SK-N-SH (cell line): ENCODE measurements at regions not wholly inside any gene's neighbourhood (a gene's known extent, or its start where the extent isn't known, plus 50 kb on each side); places are given as distances from the start of the nearest gene placed in this dataset.

Experiments used
- CTCF ChIA-PET: fragments of 300-600, 350-600 bp; formaldehyde crosslinking; extraction: SDS; loops from one replicate; lab custom pipeline; 2021; lab: Yijun Ruan, JAX
- POLR2A ChIA-PET: fragments of 350-600 bp; sonication (Branson Sonifier 250); formaldehyde crosslinking; extraction: SDS; loops from one replicate; lab custom pipeline; 2020; ENCODE audit warnings: antibody characterized with exemption, inconsistent platforms; lab: Yijun Ruan, JAX
- DNase-seq: peaks from one replicate; pipeline ENCODE4 v3.0.0; 2012
- H2AFZ ChIP-seq: fragments of 200-600 bp; sonication (generic); 2 replicates; pipeline ENCODE4 v1.8.1; 2016; ENCODE audit warnings: antibody characterized with exemption, mild to moderate bottlenecking, low read depth
- H3F3A ChIP-seq: fragments of 200-600 bp; sonication (generic); replicated peaks from 2 replicates; pipeline ENCODE3; 2016; ENCODE audit warnings: antibody characterized with exemption, mild to moderate bottlenecking; ENCODE audit not compliant: insufficient read depth
- H3K27ac ChIP-seq, 2 experiments: fragments of 200-500 bp in 1 of 2; fragments of 200-600 bp in 1 of 2; sonication (Bioruptor generic) in 1 of 2; sonication (generic), shearing (Covaris generic) in 1 of 2; 2 replicates each; pipeline versions ENCODE4 v1.5.1 to v1.6.1; 2014 to 2016; ENCODE audit warnings: low read depth in 2 of 2, inconsistent platforms in 1 of 2, low read length in 1 of 2, mild to moderate bottlenecking in 1 of 2, mixed read lengths in 1 of 2
- H3K27me3 ChIP-seq: fragments of 200-600 bp; sonication (generic), shearing (Covaris generic); 2 replicates; pipeline ENCODE4 v1.6.1; 2016; ENCODE audit warnings: mixed run types; ENCODE audit not compliant: insufficient read depth
- H3K36me3 ChIP-seq, 2 experiments: fragments of 200-500 bp in 1 of 2; fragments of 200-600 bp in 1 of 2; sonication (Bioruptor generic) in 1 of 2; sonication (generic) in 1 of 2; replicated peaks in 1 of 2; 2 replicates each; pipeline versions ENCODE3 to v1.5.1; 2014 to 2016; ENCODE audit warnings: low read length in 1 of 2, mild to moderate bottlenecking in 1 of 2; ENCODE audit not compliant: insufficient read depth in 2 of 2, control insufficient read depth in 1 of 2
- H3K4me1 ChIP-seq, 2 experiments: fragments of 200-500 bp in 1 of 2; fragments of 200-600 bp in 1 of 2; sonication (Bioruptor generic) in 1 of 2; sonication (generic), shearing (Covaris generic) in 1 of 2; 2 replicates each; pipeline versions ENCODE4 v1.5.1 to v1.6.1; 2014 to 2016; ENCODE audit warnings: low read depth in 1 of 2, low read length in 1 of 2, mixed run types in 1 of 2; ENCODE audit not compliant: insufficient read depth in 2 of 2, control insufficient read depth in 1 of 2
- H3K4me2 ChIP-seq: fragments of 200-600 bp; sonication (generic), shearing (Covaris generic); 2 replicates; pipeline ENCODE4 v1.6.1; 2017; ENCODE audit warnings: mixed run types
- H3K4me3 ChIP-seq, 2 experiments: fragments of 200-500 bp in 1 of 2; fragments of 200-600 bp in 1 of 2; sonication (Bioruptor generic) in 1 of 2; sonication (generic), shearing (Covaris generic) in 1 of 2; 2 replicates each; pipeline versions ENCODE4 v1.5.1 to v1.8.1; 2014 to 2016; ENCODE audit warnings: low read depth in 2 of 2, inconsistent platforms in 1 of 2, low read length in 1 of 2, mild to moderate bottlenecking in 1 of 2, mixed read lengths in 1 of 2, moderate library complexity in 1 of 2
- H3K79me2 ChIP-seq: fragments of 200-600 bp; sonication (generic); 2 replicates; pipeline ENCODE4 v1.8.1; 2017; ENCODE audit warnings: mild to moderate bottlenecking; ENCODE audit not compliant: insufficient read depth
- H3K9ac ChIP-seq: fragments of 200-600 bp; sonication (generic); 2 replicates; pipeline ENCODE4 v1.6.1; 2017; ENCODE audit warnings: mixed run types
- H3K9me2 ChIP-seq: fragments of 200-600 bp; sonication (generic); 2 replicates; pipeline ENCODE4 v1.6.1; 2017; ENCODE audit warnings: mixed run types
- H3K9me3 ChIP-seq: fragments of 200-600 bp; sonication (generic); 2 replicates; pipeline ENCODE4 v1.6.1; 2017; ENCODE audit warnings: mixed run types, mild to moderate bottlenecking, moderate library complexity
- H4K20me1 ChIP-seq: fragments of 200-600 bp; sonication (generic); 2 replicates; pipeline ENCODE4 v1.6.1; 2017; ENCODE audit warnings: mild to moderate bottlenecking, mixed run types; ENCODE audit not compliant: insufficient read depth
- CHD2 ChIP-seq: fragments of 150-350 bp; IDR thresholded peaks from 2 replicates; pipeline ENCODE4 v1.6.1; 2018; ENCODE audit warnings: low read length; ENCODE audit not compliant: partially characterized antibody
- ELF1 ChIP-seq: IDR thresholded peaks from 2 replicates; pipeline ENCODE4 v1.4.0; 2012
- EZH2phosphoT487 ChIP-seq: fragments of 200-600 bp; sonication (generic); IDR thresholded peaks from 2 replicates; pipeline ENCODE4 v1.6.1; 2017; ENCODE audit warnings: low read depth, mixed run types, mild to moderate bottlenecking, antibody characterized with exemption, moderate library complexity, borderline replicate concordance
- FOXJ3 ChIP-seq: sonication (generic); formaldehyde crosslinking; IDR thresholded peaks from 2 replicates; pipeline ENCODE4 v1.5.1; 2020; ENCODE audit warnings: mild to moderate bottlenecking, missing genetic modification reagents
- FOXM1 ChIP-seq: IDR thresholded peaks from 2 replicates; pipeline ENCODE4 v1.4.0; 2012; ENCODE audit warnings: low read depth, mild to moderate bottlenecking
- GABPA ChIP-seq: IDR thresholded peaks from 2 replicates; pipeline ENCODE4 v1.4.0; 2012; ENCODE audit warnings: low read depth, mild to moderate bottlenecking
- GATA2 ChIP-seq: sonication (generic); formaldehyde crosslinking; IDR thresholded peaks from 2 replicates; pipeline ENCODE4 v1.5.0; 2020; ENCODE audit warnings: mild to moderate bottlenecking, missing genetic modification reagents
- MEF2A ChIP-seq: IDR thresholded peaks from 2 replicates; pipeline ENCODE4 v1.4.0; 2012; ENCODE audit warnings: low read depth, borderline replicate concordance
- MXI1 ChIP-seq: IDR thresholded peaks from 2 replicates; pipeline ENCODE4 v1.6.1; 2012; ENCODE audit warnings: mild to moderate bottlenecking, low read depth, low read length, improper control_type of control experiment
- NFIC ChIP-seq: IDR thresholded peaks from 2 replicates; pipeline ENCODE4 v1.4.0; 2012; ENCODE audit warnings: borderline replicate concordance
- NRF1 ChIP-seq: IDR thresholded peaks from 2 replicates; pipeline ENCODE4 v1.6.1; 2012; ENCODE audit warnings: low read depth, mild to moderate bottlenecking, low read length
- RFX5 ChIP-seq: IDR thresholded peaks from 2 replicates; pipeline ENCODE4 v1.6.1; 2012; ENCODE audit warnings: mild to moderate bottlenecking, improper control_type of control experiment, low read length
- SIN3A ChIP-seq: IDR thresholded peaks from 2 replicates; pipeline ENCODE4 v1.6.1; 2012; ENCODE audit warnings: low read depth, mild to moderate bottlenecking, low read length, moderate library complexity, borderline replicate concordance
- SMC3 ChIP-seq: IDR thresholded peaks from 2 replicates; pipeline ENCODE4 v1.6.1; 2012; ENCODE audit warnings: low read depth, low read length, improper control_type of control experiment
- TAF1 ChIP-seq: IDR thresholded peaks from 2 replicates; pipeline ENCODE4 v1.6.1; 2012; ENCODE audit warnings: low read depth, mild to moderate bottlenecking, low read length, moderate library complexity, borderline replicate concordance
- TCF12 ChIP-seq: IDR thresholded peaks from 2 replicates; pipeline ENCODE4 v1.4.0; 2012
- WGBS: methylation state at CpG from one replicate; pipeline ENCODE4 v1.1.6; 2017; ENCODE audit warnings: low lambda C conversion rate; 5-methylcytosine and 5-hydroxymethylcytosine counted together
- TF ChIP-seq, protein P1 (sequence below): fragments of 150-350 bp; IDR thresholded peaks from 2 replicates; pipeline ENCODE4 v1.6.1; 2016; ENCODE audit warnings: mild to moderate bottlenecking, low read depth, low read length
- TF ChIP-seq, protein P2 (sequence below): fragments of 150-350 bp; IDR thresholded peaks from 2 replicates; pipeline ENCODE4 v1.6.1; 2017; ENCODE audit warnings: antibody characterized with exemption, low read length, low read depth, borderline replicate concordance
- TF ChIP-seq, protein P3 (sequence below): IDR thresholded peaks from 2 replicates; pipeline ENCODE4; 2012
- TF ChIP-seq, protein P4 (sequence below): IDR thresholded peaks from 2 replicates; pipeline ENCODE4 v1.4.0; 2012; ENCODE audit warnings: low read depth
- TF ChIP-seq, protein P5 (sequence below): IDR thresholded peaks from 2 replicates; pipeline ENCODE4 v1.4.0; 2012; ENCODE audit warnings: low read depth, borderline replicate concordance
- TF ChIP-seq, protein P6 (sequence below): IDR thresholded peaks from 2 replicates; pipeline ENCODE4 v1.4.0; 2012; ENCODE audit warnings: low read depth, borderline replicate concordance

DNA sequence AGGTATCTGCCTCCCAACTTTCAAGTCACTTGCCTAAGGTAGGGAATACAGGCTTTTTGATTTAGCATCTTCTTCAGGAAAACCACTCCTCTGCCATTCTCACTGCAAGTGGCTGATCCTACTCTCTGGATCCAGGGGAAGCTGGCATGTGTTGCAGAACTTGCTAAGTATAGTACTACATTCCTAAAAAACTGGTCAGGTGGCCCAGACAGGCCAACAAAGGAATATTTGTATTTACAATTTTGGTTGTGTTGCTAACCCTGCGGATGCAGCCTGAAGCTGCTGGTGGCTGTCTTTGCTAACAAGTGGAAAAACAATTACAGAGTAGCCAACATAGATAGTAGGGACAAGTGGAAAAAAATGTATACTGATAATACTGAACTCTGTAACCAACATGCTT lies 222.5 kb upstream of the STARD13 start:
- CTCF ChIA-PET, result no interaction called here
- Histone ChIP-seq H3K79me2 (no peaks in the 10 kb centered on the region), H3K9me2 (no peaks in the 10 kb centered on the region), H3K36me3 (no peaks in the 10 kb centered on the region), H3K9me3 (no peaks in the 10 kb centered on the region), H3K4me3 (no peak overlapping the region), H3F3A (peaks cover 11% of the 10 kb centered on the region), H3K27me3 (no peaks in the 10 kb centered on the region), H4K20me1 (no peaks in the 10 kb centered on the region), H2AFZ (no peak overlapping the region), H3K27ac (no peak overlapping the region), H3K9ac (no peak overlapping the region), H3K4me2 (no peak overlapping the region), H3K4me1 (peaks cover 0 to 13% of the 10 kb centered on the region in 2 experiments; a peak in 2 of 4 replicates)
- TF ChIP-seq TAF1 (no peak), CHD2 (no peak), SIN3A (no peak), EZH2phosphoT487 (no peak), FOXJ3 (CRISPR knock-in tag) (no peak), NFIC (no peak), NRF1 (no peak), MXI1 (no peak), GABPA (no peak)
- TF ChIP-seq, protein P1, sequence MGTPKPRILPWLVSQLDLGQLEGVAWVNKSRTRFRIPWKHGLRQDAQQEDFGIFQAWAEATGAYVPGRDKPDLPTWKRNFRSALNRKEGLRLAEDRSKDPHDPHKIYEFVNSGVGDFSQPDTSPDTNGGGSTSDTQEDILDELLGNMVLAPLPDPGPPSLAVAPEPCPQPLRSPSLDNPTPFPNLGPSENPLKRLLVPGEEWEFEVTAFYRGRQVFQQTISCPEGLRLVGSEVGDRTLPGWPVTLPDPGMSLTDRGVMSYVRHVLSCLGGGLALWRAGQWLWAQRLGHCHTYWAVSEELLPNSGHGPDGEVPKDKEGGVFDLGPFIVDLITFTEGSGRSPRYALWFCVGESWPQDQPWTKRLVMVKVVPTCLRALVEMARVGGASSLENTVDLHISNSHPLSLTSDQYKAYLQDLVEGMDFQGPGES, result no peak
- WGBS, result 90% methylated on average over 1 of the region's 1 CpG
- POLR2A ChIA-PET, result no interaction called here
- no peak for DNase-seq

DNA sequence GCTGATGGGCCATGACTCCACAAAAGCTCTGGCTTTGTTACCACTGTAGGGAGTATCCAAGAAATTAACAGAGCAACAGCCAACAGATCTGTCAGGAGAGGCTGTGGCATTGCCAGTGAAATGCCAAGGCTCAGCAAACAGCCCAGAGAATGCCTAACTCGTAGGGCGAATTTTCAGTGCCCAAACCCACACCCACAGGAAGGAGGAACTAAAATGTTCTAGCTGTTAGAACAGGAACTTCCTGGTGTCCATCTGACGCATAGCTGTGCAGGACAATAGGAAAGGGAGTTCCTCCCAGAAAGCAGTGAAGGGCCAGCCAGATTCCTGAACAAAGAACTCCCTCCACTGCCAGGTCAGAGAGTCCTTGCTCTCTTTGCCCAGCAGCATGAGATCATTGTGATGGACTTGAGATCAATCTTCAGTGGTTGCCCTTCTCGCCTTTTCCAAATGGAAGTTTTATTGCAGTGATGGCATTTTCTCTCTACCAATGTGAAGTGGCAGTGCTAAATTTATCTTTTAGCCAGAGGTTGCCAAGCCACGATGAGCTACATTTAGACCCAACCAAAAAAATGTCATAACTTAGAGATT lies 224.2 kb upstream of the STARD13 start:
- H3K9ac ChIP-seq, result no peak overlapping the region
- POLR2A ChIA-PET, result no interaction called here
- WGBS, result 71% methylated on average over 5 of the region's 5 CpGs
- H3K9me3 ChIP-seq, result no peaks in the 10 kb centered on the region
- no peaks in the 10 kb centered on the region for H3K9me2 ChIP-seq
- peaks cover 11% of the 10 kb centered on the region for H3F3A ChIP-seq
- H3K4me3 ChIP-seq, result no peak overlapping the region
- H4K20me1 ChIP-seq, result no peaks in the 10 kb centered on the region
- DNase-seq, result no peak
- no peaks in the 10 kb centered on the region for H3K36me3 ChIP-seq
- H2AFZ ChIP-seq, result peak overlapping the region; percentile 63; the same call in 1 of the 2 replicates
- no peaks in the 10 kb centered on the region for H3K79me2 ChIP-seq
- H3K4me1 ChIP-seq, result peaks cover 0 to 13% of the 10 kb centered on the region in 2 experiments; a peak in 2 of 4 replicates
- peak overlapping the region in 1 of 2 experiments; percentile 74; a peak in 3 of 4 replicates for H3K27ac ChIP-seq
- H3K4me2 ChIP-seq, result peak overlapping the region; percentile 23; the same call in 1 of the 2 replicates
- H3K27me3 ChIP-seq, result no peaks in the 10 kb centered on the region
- CTCF ChIA-PET, result interaction anchor here (1.5 kb wide), 1 partner anchor 19 kb away, joined by 3 read pairs; no protein-coding TSS in a partner anchor
- TF ChIP-seq, protein P2, sequence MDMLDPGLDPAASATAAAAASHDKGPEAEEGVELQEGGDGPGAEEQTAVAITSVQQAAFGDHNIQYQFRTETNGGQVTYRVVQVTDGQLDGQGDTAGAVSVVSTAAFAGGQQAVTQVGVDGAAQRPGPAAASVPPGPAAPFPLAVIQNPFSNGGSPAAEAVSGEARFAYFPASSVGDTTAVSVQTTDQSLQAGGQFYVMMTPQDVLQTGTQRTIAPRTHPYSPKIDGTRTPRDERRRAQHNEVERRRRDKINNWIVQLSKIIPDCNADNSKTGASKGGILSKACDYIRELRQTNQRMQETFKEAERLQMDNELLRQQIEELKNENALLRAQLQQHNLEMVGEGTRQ, result no peak
- TF ChIP-seq GATA2 (CRISPR knock-in tag) (no peak), ELF1 (no peak), MEF2A (peak; percentile 68; the same call in 1 of the 2 replicates), RFX5 (no peak), FOXM1 (no peak), TCF12 (0 out of 2 replicates have a peak, but pooled peaks have one; percentile 22), CHD2 (no peak), GABPA (peak; percentile 32; the same call in 1 of the 2 replicates), NFIC (peak; percentile 44; the same call in 1 of the 2 replicates), SMC3 (no peak)
- TF ChIP-seq, protein P3, sequence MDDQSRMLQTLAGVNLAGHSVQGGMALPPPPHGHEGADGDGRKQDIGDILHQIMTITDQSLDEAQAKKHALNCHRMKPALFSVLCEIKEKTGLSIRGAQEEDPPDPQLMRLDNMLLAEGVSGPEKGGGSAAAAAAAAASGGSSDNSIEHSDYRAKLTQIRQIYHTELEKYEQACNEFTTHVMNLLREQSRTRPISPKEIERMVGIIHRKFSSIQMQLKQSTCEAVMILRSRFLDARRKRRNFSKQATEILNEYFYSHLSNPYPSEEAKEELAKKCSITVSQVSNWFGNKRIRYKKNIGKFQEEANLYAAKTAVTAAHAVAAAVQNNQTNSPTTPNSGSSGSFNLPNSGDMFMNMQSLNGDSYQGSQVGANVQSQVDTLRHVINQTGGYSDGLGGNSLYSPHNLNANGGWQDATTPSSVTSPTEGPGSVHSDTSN, result peak; percentile 27; the same call in 1 of the 2 replicates
- TF ChIP-seq, protein P4, sequence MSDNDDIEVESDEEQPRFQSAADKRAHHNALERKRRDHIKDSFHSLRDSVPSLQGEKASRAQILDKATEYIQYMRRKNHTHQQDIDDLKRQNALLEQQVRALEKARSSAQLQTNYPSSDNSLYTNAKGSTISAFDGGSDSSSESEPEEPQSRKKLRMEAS, result no peak
- TF ChIP-seq, protein P5, sequence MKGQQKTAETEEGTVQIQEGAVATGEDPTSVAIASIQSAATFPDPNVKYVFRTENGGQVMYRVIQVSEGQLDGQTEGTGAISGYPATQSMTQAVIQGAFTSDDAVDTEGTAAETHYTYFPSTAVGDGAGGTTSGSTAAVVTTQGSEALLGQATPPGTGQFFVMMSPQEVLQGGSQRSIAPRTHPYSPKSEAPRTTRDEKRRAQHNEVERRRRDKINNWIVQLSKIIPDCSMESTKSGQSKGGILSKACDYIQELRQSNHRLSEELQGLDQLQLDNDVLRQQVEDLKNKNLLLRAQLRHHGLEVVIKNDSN, result no peak
- TF ChIP-seq, protein P6, sequence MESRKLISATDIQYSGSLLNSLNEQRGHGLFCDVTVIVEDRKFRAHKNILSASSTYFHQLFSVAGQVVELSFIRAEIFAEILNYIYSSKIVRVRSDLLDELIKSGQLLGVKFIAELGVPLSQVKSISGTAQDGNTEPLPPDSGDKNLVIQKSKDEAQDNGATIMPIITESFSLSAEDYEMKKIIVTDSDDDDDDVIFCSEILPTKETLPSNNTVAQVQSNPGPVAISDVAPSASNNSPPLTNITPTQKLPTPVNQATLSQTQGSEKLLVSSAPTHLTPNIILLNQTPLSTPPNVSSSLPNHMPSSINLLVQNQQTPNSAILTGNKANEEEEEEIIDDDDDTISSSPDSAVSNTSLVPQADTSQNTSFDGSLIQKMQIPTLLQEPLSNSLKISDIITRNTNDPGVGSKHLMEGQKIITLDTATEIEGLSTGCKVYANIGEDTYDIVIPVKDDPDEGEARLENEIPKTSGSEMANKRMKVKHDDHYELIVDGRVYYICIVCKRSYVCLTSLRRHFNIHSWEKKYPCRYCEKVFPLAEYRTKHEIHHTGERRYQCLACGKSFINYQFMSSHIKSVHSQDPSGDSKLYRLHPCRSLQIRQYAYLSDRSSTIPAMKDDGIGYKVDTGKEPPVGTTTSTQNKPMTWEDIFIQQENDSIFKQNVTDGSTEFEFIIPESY, result no peak
